Lower leg skin (tissue), 3 donors: ENCODE measurements at regions not wholly inside any gene's neighbourhood (a gene's known extent, or its start where the extent isn't known, plus 50 kb on each side); places are given as distances from the start of the nearest gene placed in this dataset.

Source experiments
- POLR2A ChIP-seq, 2 donors: fragments of 450-650 bp; IDR thresholded peaks; one replicate each; pipeline ENCODE4 v1.6.1; 2016 to 2017; ENCODE audit warnings: antibody characterized with exemption in 2 of 2, mild to moderate bottlenecking in 1 of 2, moderate library complexity in 1 of 2
- TF ChIP-seq, protein P1 (sequence below), 3 donors: fragments of 450-650 bp; IDR thresholded peaks; one replicate each; pipeline ENCODE4 v1.5.1; 2016; ENCODE audit warnings: antibody characterized with exemption in 3 of 3, mild to moderate bottlenecking in 3 of 3, moderate library complexity in 2 of 3

DNA sequence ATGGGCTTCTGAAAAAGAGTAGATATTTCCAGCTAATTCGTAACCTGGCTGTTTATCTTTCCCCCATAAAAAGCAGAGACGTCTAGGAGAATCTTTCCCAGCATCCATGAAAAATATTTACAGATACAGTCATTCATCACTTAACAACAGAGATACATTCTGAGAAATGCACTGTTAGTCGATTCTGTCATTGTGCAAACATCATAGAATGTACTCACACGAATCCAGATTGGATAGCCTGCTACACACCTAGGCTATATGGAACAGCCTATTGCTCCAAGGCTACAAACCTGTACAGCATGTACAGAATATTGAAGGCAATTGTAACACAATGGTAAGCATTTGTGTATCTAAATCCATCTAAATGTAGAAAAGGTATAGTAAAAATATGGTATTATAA is 530.2 kb upstream of the NBEA start:
- TF ChIP-seq, protein P1, sequence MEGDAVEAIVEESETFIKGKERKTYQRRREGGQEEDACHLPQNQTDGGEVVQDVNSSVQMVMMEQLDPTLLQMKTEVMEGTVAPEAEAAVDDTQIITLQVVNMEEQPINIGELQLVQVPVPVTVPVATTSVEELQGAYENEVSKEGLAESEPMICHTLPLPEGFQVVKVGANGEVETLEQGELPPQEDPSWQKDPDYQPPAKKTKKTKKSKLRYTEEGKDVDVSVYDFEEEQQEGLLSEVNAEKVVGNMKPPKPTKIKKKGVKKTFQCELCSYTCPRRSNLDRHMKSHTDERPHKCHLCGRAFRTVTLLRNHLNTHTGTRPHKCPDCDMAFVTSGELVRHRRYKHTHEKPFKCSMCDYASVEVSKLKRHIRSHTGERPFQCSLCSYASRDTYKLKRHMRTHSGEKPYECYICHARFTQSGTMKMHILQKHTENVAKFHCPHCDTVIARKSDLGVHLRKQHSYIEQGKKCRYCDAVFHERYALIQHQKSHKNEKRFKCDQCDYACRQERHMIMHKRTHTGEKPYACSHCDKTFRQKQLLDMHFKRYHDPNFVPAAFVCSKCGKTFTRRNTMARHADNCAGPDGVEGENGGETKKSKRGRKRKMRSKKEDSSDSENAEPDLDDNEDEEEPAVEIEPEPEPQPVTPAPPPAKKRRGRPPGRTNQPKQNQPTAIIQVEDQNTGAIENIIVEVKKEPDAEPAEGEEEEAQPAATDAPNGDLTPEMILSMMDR (IDR thresholded peaks at IDR 0.05), result no peak
- no peak for TF ChIP-seq POLR2A (IDR thresholded peaks at IDR 0.05)
